ENCODE measurements at regions not wholly inside any gene's neighbourhood (a gene's known extent, or its start where the extent isn't known, plus 50 kb on each side); places are given as distances from the start of the nearest gene placed in this dataset.

DNA sequence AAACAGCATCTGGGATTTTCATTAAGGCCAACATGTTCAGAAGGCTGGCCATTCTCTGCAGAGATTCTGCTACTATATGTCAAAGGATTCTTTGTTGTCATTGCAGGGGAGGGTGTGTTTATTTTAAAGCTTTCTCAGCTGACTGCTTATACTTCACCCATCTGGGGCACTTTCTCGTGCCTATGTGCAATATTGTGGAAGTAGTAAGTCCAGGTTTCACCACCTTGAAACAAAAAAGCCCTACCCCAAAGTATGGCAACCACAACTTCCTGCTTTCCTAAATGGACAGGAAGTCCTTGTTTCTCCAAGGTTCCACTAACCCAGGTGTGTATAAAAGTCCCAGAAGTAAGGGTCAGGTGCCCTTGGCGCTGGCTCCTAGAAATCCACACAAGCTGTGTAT is 58.7 kb upstream of the COL1A2 start:
- Histone ChIP-seq H3K27me3 (ENCODE audit: insufficient read depth, low read length) (no peaks in the 10 kb centered on the region), H3K9me3 (ENCODE audit: low read depth, low read length) (no peaks in the 10 kb centered on the region), H3K4me1 (ENCODE audit: insufficient read depth, low read length) (no peaks in the 10 kb centered on the region), H3K4me3 (ENCODE audit: low read length) (no peak overlapping the region)

DNA sequence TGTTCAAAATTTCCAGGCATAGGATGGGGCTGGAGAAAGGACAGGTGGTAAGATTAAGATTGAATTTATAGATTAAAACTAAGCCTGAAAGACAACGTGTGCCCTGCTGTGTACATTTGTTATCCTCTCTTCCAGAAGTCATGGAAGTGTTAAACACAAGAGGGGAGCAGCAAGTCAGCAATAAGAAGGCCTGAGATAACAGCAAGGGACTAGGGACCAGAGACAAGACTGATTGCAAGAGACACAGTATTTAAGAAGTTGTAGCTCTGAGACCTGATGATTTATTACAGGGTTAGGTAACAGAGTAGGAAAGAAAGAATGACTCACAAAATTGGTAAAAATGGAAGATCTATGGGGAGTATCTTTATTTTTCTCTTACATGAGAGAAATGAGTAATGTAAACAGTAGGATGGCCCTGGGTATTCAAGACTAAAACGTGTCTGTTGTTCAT is 55.7 kb upstream of the COL1A2 start:
- H3K4me1 ChIP-seq (ENCODE audit: insufficient read depth, low read length) = no peaks in the 10 kb centered on the region
- H3K27me3 ChIP-seq (ENCODE audit: insufficient read depth, low read length) = no peaks in the 10 kb centered on the region
- no peaks in the 10 kb centered on the region for H3K9me3 ChIP-seq (ENCODE audit: low read depth, low read length)
- H3K4me3 ChIP-seq (ENCODE audit: low read length) = no peak overlapping the region

DNA sequence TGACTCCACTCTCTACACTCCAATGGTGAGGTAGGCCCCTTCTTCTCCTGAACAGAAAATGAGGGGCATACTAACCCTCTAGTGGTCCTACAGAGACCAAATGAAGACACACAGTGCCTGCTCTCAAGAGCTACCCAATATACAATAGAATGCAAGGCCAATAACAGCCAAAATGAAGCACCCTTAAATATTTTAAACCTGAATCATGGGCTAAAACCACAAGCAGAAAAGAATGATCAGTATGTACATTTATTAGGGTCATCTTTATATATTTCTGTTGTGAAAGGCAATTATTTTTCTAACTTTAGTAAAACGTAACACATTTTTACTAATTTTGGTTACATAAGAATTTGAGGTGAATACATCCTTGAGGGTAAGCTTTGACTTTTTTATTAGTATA is 49.9 kb upstream of the COL1A2 start:
- H3K27me3 ChIP-seq (ENCODE audit: insufficient read depth, low read length) = no peaks in the 10 kb centered on the region
- no peak overlapping the region for H3K4me3 ChIP-seq (ENCODE audit: low read length)
- H3K9me3 ChIP-seq (ENCODE audit: low read depth, low read length) = no peaks in the 10 kb centered on the region
- no peaks in the 10 kb centered on the region for H3K4me1 ChIP-seq (ENCODE audit: insufficient read depth, low read length)
